ENCODE measurements at regions not wholly inside any gene's neighbourhood (a gene's known extent, or its start where the extent isn't known, plus 50 kb on each side); places are given as distances from the start of the nearest gene placed in this dataset.

DNA sequence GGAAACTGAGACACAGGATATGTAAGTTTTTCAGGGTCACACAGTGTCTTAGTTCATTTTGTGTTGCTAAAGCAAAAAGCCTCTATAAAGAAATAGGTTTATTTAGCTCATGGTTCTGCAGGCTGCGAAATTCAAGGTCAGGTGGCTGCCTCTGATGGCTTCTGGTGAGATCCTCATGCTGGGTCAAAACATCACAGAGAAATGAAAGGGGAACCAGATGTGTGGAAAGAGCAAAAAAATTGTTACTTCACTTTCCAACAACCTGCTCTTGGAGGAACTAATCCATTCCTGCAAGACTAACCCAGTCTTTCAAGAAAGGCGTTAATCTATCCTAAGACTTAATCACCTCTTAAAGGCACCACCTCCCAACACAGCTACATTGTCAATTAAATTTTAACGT is 64.2 kb upstream of the UBL3 start (continued):
- TF ChIP-seq EZH2 (IDR thresholded peaks at IDR 0.05; ENCODE audit: low read depth, low read length, severe bottlenecking) (no peak), CTBP2 (IDR thresholded peaks at IDR 0.05; ENCODE audit: borderline replicate concordance, insufficient read depth, insufficient read length, low read length) (no peak)
